ENCODE measurements at regions not wholly inside any gene's neighbourhood (a gene's known extent, or its start where the extent isn't known, plus 50 kb on each side); places are given as distances from the start of the nearest gene placed in this dataset.
"Not testable (repeated sequence)": the region's sequence is repeated elsewhere in the genome, so short reads cannot be mapped to it uniquely, and the experiment has no call there.

DNA sequence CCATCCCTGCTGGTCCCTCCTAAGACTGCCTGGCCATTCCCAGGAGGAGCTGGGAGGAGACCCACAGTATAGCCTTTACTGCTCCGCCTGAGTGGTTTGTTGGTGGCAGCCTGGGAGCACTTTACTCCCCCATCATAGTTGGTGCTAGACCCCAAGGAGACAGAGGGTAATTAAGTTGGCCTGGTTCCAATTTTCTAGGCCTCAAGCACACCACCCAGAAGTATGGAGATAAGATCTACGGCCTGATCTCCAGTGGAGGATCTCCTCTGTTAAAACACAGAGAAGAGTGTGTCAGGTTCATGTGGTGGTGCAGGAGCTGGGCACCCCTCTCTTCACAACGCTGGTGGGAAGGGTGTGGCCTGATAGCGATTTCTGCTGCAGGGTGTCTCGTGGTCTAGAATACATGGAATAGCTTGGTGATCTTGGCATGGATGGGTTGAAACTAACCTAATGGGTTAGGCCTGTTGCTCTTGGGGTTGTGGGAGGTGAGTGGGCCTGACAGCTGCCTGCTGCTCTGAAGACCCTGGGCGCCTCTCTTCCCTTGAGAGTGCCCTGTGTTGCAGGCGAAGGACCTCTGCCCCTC is 68.5 kb downstream of the FASLG start:
- CTCF ChIA-PET: interaction anchor here (0.8 to 3.6 kb wide), 3 partner anchors 16 to 284 kb away, joined by 3 to 16 read pairs (median 8); partner anchors contain the start of gene PIGC

DNA sequence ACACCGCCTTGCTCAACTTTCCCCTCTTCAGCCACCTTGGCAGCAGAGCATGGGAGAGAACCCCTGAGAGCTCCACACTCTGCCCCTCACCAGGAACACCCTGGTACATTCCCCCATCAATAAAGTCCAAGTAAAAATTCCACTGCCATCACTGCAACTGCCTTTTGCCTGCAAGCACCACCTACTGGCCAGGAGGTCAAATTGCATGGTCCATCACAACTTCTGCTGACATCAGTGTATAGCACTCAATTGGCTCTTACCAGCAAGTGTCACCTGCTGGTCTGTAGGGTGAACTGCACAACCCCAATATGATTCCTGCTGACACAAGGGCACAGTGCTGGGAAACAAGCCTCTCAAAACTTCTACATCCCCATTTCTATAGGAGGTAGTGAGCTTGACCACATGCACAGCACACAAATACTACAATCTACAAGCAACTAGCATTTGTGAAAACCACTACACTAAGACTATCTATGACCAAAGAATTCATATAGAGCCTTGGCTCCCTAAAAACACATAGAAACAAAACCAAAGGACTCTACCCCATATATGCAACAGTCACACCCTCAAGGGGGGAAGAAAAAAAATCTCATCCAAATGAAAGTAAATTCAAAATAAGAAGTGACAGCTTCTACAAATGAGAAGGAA is 69.2 kb downstream of the FASLG start:
- ChIA-PET POLR2A (no interaction called here), CTCF (interaction anchor here (0.6 to 3.6 kb wide), 3 partner anchors 9 to 470 kb away, joined by 3 to 16 read pairs (median 6); no protein-coding TSS in a partner anchor)
- Histone ChIP-seq H3K4me3 (ENCODE audit: low read depth, low read length) (no peak overlapping the region), H3K27ac (ENCODE audit: low read depth, low read length) (no peak overlapping the region), H3K27me3 (ENCODE audit: control insufficient read depth, insufficient read depth, low read length) (no peaks in the 10 kb centered on the region), H3K9me3 (ENCODE audit: control insufficient read depth, insufficient read depth, low read length) (peaks cover 8% of the 10 kb centered on the region; the same call in 1 of the 2 replicates)
- DNase-seq (ENCODE audit: low read depth, low spot score): no peak
- TF ChIP-seq, protein P1, sequence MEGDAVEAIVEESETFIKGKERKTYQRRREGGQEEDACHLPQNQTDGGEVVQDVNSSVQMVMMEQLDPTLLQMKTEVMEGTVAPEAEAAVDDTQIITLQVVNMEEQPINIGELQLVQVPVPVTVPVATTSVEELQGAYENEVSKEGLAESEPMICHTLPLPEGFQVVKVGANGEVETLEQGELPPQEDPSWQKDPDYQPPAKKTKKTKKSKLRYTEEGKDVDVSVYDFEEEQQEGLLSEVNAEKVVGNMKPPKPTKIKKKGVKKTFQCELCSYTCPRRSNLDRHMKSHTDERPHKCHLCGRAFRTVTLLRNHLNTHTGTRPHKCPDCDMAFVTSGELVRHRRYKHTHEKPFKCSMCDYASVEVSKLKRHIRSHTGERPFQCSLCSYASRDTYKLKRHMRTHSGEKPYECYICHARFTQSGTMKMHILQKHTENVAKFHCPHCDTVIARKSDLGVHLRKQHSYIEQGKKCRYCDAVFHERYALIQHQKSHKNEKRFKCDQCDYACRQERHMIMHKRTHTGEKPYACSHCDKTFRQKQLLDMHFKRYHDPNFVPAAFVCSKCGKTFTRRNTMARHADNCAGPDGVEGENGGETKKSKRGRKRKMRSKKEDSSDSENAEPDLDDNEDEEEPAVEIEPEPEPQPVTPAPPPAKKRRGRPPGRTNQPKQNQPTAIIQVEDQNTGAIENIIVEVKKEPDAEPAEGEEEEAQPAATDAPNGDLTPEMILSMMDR (IDR thresholded peaks at IDR 0.05; ENCODE audit: low read depth, low read length): peak; percentile 44

More for the DNA sequence above, 68.5 kb downstream of the FASLG start:
- Histone ChIP-seq H3K27ac (ENCODE audit: low read depth, low read length) (no peak overlapping the region), H3K4me3 (ENCODE audit: low read depth, low read length) (no peak overlapping the region), H3K9me3 (ENCODE audit: control insufficient read depth, insufficient read depth, low read length) (peaks cover 8% of the 10 kb centered on the region; the same call in 1 of the 2 replicates), H3K27me3 (ENCODE audit: control insufficient read depth, insufficient read depth, low read length) (no peaks in the 10 kb centered on the region)
- TF ChIP-seq, protein P1 (IDR thresholded peaks at IDR 0.05; ENCODE audit: low read depth, low read length): no peak
- no peak for DNase-seq (ENCODE audit: low read depth, low spot score)
- POLR2A ChIA-PET: no interaction called here

DNA sequence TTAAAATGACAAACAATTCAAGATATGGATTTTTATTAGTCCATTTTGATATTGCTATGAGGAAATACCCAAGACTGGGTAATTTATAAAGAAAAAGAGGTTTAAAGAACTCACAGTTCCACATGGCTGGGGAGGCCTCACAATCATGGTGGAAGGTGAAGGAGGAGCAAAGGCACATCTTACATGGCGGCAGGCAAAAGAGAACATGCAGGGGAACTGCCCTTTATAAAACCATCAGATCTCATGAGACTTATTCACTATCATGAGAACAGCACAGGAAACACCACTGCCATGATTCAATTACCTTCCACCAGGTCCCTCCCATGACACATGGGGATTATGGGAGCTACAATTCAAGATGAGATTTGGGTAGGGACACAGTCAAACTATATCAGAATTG is 69.8 kb downstream of the FASLG start:
- H3K27me3 ChIP-seq (ENCODE audit: control insufficient read depth, insufficient read depth, low read length); POLR2A ChIA-PET; DNase-seq (ENCODE audit: low read depth, low spot score); H3K4me3 ChIP-seq (ENCODE audit: low read depth, low read length); H3K9me3 ChIP-seq (ENCODE audit: control insufficient read depth, insufficient read depth, low read length); H3K27ac ChIP-seq (ENCODE audit: low read depth, low read length): not testable (repeated sequence)
- CTCF ChIA-PET: interaction anchor here (0.6 to 3.6 kb wide), 3 partner anchors 9 to 470 kb away, joined by 3 to 16 read pairs (median 6); no protein-coding TSS in a partner anchor

DNA sequence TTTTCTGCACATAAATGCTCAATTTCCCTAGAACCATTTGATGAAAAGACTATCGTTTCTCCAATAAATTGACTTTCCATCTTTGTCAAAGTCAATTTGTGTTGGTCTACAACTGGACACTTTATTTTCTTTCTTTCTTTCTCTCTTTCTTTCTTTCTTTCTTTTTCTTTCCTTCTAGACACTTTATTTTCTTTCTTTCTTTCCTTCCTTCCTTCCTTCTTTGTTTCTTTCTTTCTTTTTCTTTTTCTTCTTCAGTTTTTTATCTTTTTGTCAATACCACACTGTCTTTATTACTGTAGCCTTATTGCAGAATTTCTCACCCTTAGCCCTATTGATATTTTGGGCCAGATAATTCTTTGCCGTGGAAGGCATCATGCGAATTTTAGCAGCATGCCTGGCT is 73.5 kb downstream of the FASLG start:
- CTCF ChIA-PET: interaction anchor here (0.6 to 1.0 kb wide), 2 partner anchors 12 to 675 kb away, joined by 3 to 5 read pairs; no protein-coding TSS in a partner anchor
- H3K4me3 ChIP-seq (ENCODE audit: low read depth, low read length): no peak overlapping the region
- H3K9me3 ChIP-seq (ENCODE audit: control insufficient read depth, insufficient read depth, low read length): peaks cover 7% of the 10 kb centered on the region; the same call in 1 of the 2 replicates
- POLR2A ChIA-PET: interaction anchor here (0.7 kb wide), 1 partner anchor 190 kb away, joined by 3 read pairs; no protein-coding TSS in a partner anchor
- TF ChIP-seq, protein P1 (IDR thresholded peaks at IDR 0.05; ENCODE audit: low read depth, low read length): no peak
- no peaks in the 10 kb centered on the region for H3K27me3 ChIP-seq (ENCODE audit: control insufficient read depth, insufficient read depth, low read length)
- DNase-seq (ENCODE audit: low read depth, low spot score): no peak
- no peak overlapping the region for H3K27ac ChIP-seq (ENCODE audit: low read depth, low read length)

DNA sequence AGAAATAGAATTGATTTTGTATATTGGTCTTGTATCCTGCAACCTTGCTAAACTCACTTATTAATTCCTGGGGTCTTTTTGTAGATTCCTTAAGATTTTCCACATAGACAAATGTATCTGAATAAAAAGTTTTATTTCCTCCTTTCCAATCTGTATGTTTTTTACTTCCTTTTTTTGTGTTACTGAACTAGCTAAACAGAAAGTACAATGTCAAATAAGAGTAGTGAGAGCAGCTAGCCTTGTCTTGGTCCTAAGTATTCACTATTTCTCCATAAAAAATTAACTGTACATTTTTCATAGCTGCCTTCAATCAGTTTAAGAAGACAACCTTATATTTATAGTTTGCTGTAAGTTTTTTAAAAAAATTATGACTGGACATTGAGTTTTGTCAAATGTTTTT is 74.9 kb downstream of the FASLG start:
- ChIA-PET POLR2A (no interaction called here), CTCF (interaction anchor here (1.3 kb wide), 1 partner anchor 9 kb away, joined by 3 read pairs; no protein-coding TSS in a partner anchor)
- TF ChIP-seq, protein P1 (IDR thresholded peaks at IDR 0.05; ENCODE audit: low read depth, low read length): no peak

More for the DNA sequence above, 74.9 kb downstream of the FASLG start:
- no peak for DNase-seq (ENCODE audit: low read depth, low spot score)
- no peaks in the 10 kb centered on the region for H3K27me3 ChIP-seq (ENCODE audit: control insufficient read depth, insufficient read depth, low read length)
- no peaks in the 10 kb centered on the region for H3K9me3 ChIP-seq (ENCODE audit: control insufficient read depth, insufficient read depth, low read length)
- no peak overlapping the region for H3K27ac ChIP-seq (ENCODE audit: low read depth, low read length)
- no peak overlapping the region for H3K4me3 ChIP-seq (ENCODE audit: low read depth, low read length)
